ENCODE measurements at regions not wholly inside any gene's neighbourhood (a gene's known extent, or its start where the extent isn't known, plus 50 kb on each side); places are given as distances from the start of the nearest gene placed in this dataset.

DNA sequence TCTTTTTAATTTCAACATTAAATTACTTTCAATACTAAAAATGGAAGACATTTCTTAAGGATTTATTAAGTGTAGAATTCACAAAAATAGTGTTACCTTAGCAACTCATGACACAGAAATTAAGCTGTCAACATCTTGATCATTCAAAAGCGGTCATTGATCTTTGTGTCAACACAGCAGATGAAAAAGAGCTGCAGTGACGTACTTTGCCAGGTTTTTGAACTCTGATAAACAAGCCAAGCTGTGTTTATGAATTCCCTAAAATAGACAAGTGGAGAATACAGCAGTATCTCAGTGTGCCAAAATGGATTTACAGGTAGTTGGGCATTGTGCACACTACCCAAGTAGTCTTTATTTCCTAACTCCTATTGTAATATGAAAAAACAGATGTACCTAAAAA, 1141.8 kb upstream of the PCDH7 start:
- Mint-ChIP-seq H3K9me3 (peaks cover 0 to 7% (median 2%) of the 10 kb centered on the region in 7 donors), H3K27ac (no peak overlapping the region), H3K27me3 (no peaks in the 10 kb centered on the region), H3K4me3 (no peak overlapping the region), H3K4me1 (no peaks in the 10 kb centered on the region), H3K36me3 (no peaks in the 10 kb centered on the region)
- ATAC-seq (ENCODE audit: low read depth in 2 of 2) (no peak), DNase-seq (no peak)

DNA sequence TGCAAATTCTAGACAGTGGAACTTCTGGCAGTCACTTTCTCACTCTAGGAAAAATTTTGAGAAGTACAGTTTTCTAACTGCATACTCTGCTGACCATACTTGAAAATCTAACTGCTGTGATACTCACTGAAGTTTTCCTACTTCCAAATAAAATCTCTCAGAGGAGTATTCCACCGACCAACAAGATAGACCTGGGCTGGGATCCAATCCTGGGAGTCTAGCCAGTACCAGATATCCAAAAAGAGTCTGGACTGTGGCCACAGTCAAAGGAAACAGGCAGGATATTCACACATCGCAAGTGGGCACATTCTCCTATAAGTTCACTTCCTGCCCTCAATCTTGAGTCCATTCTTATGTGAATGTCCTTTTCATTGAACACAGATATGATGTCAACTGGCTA, 1138.7 kb upstream of the PCDH7 start:
- DNase-seq (no peak), ATAC-seq (ENCODE audit: low read depth in 2 of 2) (no peak)
- peaks cover 0 to 7% (median 2%) of the 10 kb centered on the region in 7 donors for H3K9me3 Mint-ChIP-seq
- no peaks in the 10 kb centered on the region for H3K36me3 Mint-ChIP-seq
- H3K4me3 Mint-ChIP-seq, result no peak overlapping the region
- H3K4me1 Mint-ChIP-seq, result no peaks in the 10 kb centered on the region
- no peak overlapping the region for H3K27ac Mint-ChIP-seq
- no peaks in the 10 kb centered on the region for H3K27me3 Mint-ChIP-seq

DNA sequence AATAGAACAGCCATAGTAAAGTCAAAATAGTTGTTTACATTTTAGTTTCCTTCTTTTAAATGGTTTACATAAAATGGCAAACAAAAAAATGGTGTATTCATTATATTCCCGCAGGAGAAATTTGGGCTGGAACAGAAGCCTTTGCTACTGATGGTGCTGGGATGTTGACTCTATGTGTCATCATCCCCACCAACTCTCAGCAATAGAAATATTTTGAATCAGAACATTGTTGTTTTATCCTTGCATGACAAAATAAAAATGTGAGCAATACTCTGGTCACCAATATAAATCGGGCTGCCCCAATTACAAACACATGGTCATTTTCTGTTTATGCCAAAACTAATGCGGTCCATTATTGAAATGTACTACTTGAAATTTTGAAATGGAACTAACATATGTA, 1131.6 kb upstream of the PCDH7 start:
- ATAC-seq (ENCODE audit: low read depth in 2 of 2), result no peak
- no peaks in the 10 kb centered on the region for H3K36me3 Mint-ChIP-seq
- H3K9me3 Mint-ChIP-seq, result peaks cover 0 to 12% (median 5%) of the 10 kb centered on the region in 7 donors
- no peaks in the 10 kb centered on the region for H3K4me1 Mint-ChIP-seq
- no peak for DNase-seq
- H3K27me3 Mint-ChIP-seq, result no peaks in the 10 kb centered on the region
- no peak overlapping the region for H3K4me3 Mint-ChIP-seq
- H3K27ac Mint-ChIP-seq, result no peak overlapping the region

DNA sequence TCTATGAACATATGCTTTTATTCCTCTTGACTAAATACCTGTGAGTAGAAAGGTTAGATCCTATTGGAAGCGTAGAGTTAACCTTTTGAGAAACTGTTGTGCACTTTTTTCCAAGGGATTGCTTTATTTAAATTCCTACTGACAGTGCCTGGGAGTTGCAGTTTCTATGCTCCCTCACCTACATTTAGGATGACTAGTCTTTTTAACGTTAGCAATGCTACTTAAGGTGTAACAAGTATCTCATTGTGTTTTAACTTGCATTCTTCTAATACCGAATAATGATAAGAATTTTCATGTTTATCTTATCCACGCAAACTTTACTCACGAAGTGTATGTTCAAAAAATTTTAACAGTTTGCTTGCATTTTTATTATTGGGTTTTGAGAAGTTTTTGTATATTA, 1123.9 kb upstream of the PCDH7 start:
- Mint-ChIP-seq H3K27me3 (no peaks in the 10 kb centered on the region), H3K9me3 (peaks cover 0 to 18% (median 6%) of the 10 kb centered on the region in 7 donors), H3K4me1 (no peaks in the 10 kb centered on the region), H3K36me3 (no peaks in the 10 kb centered on the region), H3K4me3 (no peak overlapping the region), H3K27ac (no peak overlapping the region)
- DNase-seq, result no peak
- no peak for ATAC-seq (ENCODE audit: low read depth in 2 of 2)

DNA sequence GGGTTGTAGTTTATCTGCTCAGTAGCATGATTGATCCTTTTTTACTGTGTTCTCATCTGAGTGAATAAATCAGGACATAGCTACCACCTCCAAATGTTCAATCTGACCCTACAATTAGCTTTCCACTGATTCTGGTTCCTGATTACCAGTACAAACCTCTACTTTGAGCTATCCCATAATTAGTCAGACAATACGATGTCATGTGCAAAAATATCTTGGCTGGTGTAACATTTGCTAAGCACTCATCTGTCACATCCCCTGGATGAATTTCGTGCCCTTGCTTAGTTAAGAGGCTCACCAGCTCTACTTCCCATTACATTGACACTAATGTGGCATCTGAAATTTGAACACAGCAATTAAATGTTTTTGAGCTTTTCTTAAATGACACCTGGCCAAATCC, 1101.0 kb upstream of the PCDH7 start:
- Mint-ChIP-seq H3K9me3 (peaks cover 0 to 5% (median 0%) of the 10 kb centered on the region in 7 donors), H3K27me3 (no peaks in the 10 kb centered on the region), H3K4me3 (no peak overlapping the region), H3K4me1 (no peaks in the 10 kb centered on the region), H3K36me3 (no peaks in the 10 kb centered on the region), H3K27ac (no peak overlapping the region)
- ATAC-seq (ENCODE audit: low read depth in 2 of 2) (no peak), DNase-seq (no peak)

DNA sequence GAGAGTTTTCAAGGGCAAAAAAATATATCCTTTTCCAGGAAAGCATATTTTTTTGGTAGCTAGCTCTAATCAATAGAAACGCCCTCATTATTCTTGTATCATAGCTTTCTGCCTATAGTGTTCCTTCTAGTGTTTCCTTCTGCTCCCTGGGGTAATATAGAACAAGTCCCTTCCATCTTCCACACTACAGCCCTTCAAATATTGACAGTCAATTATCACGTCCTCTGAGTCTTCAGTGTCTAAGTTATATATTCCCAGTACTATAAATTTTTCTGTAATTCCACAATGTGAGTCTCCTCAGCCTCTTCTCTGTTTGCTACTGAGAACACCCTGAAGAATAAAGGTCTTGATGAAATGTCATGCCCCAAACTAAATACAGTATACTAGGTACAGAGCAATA, 1088.0 kb upstream of the PCDH7 start:
- Mint-ChIP-seq H3K9me3 (peaks cover 0 to 8% (median 0%) of the 10 kb centered on the region in 7 donors), H3K27ac (no peak overlapping the region), H3K27me3 (no peaks in the 10 kb centered on the region), H3K36me3 (no peaks in the 10 kb centered on the region), H3K4me1 (no peaks in the 10 kb centered on the region), H3K4me3 (no peak overlapping the region)
- DNase-seq, result no peak
- ATAC-seq (ENCODE audit: low read depth in 2 of 2), result no peak

DNA sequence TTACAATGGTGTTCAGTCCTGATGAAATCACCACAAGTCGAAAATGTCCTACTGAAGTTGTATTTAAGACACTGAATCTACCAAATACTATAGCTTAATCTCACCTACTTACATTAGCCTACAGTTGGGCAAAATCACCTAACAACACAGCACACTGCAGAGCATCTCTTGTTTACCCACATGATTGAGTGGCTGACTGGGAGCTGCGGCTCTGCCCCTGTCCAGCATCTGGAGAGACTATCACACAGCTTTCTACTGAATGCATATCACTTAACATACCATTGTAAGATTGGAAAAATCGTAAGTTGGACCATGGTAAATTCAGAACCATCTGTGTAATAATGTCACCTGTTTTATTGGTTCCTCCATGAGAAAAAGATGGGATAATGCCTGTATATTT, 1083.2 kb upstream of the PCDH7 start:
- Mint-ChIP-seq H3K27me3 (no peaks in the 10 kb centered on the region), H3K4me1 (no peaks in the 10 kb centered on the region), H3K36me3 (no peaks in the 10 kb centered on the region), H3K4me3 (no peak overlapping the region), H3K9me3 (peaks cover 0 to 8% (median 0%) of the 10 kb centered on the region in 7 donors), H3K27ac (no peak overlapping the region)
- ATAC-seq (ENCODE audit: low read depth in 2 of 2), result no peak
- no peak for DNase-seq

DNA sequence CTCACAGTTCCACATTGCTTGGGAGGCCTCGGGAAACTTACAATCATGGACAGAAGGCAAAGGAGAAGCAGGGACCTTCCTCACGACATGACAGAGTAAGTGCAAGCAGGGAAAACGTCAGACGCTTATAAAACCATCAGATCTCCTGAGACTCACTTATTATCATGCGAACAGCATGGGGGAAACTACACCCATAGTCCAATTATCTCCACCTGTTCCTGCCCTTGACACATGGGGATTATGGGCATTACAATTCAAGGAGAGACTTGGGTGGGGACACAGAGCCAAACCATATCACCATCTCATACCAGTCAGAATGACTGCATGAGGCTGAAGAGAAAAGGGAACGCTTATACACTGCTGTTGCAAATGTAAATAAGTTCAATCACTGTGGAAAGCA, 1066.9 kb upstream of the PCDH7 start:
- no peaks in the 10 kb centered on the region for H3K36me3 Mint-ChIP-seq
- H3K4me1 Mint-ChIP-seq, result no peaks in the 10 kb centered on the region
- DNase-seq (no peak), ATAC-seq (ENCODE audit: low read depth in 2 of 2) (no peak)
- peaks cover 0 to 7% (median 5%) of the 10 kb centered on the region in 7 donors for H3K9me3 Mint-ChIP-seq
- no peak overlapping the region for H3K4me3 Mint-ChIP-seq
- H3K27me3 Mint-ChIP-seq, result no peaks in the 10 kb centered on the region
- H3K27ac Mint-ChIP-seq, result no peak overlapping the region

DNA sequence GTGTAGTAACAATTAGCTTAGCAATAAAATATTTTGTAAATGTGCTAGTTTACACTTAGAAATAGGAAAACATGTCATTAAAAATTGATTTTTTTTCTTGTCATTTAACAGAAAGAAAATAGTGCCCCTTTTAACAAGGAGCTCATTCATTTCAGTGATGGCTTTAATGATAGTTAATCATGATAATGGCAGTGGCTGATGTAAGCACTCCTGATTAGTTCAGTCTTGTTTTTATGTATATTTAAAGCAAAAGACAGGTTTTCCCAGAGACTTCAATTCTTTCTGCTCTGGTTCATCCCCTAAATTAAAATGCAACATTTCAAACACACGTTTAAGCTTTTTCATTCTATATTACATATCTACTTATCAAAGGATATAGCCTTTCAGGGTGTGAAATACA, 1039.5 kb upstream of the PCDH7 start:
- DNase-seq, result no peak
- Mint-ChIP-seq H3K27me3 (no peaks in the 10 kb centered on the region), H3K36me3 (no peaks in the 10 kb centered on the region), H3K27ac (no peak overlapping the region), H3K4me1 (no peaks in the 10 kb centered on the region), H3K4me3 (no peak overlapping the region), H3K9me3 (peaks cover 0 to 14% (median 4%) of the 10 kb centered on the region in 7 donors)
- no peak for ATAC-seq (ENCODE audit: low read depth in 2 of 2)

DNA sequence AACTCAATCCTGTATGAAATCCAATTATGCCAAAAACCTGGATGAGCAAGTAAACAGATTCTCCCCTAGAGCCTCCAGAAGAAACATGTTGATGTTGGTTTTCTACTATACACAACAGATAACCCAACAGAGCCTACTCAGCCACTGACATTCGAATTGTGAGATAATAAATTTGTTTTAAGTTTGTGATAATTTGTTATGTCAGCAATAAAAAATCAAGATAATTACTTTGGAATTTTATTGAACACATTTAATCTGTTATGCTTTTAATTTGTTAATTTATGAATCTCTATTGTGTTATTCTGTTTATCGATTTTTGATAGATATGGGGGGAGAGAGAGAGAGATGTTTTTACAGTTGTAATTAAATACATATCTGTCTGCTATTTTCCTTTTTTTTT, 1016.1 kb upstream of the PCDH7 start:
- DNase-seq, result no peak
- Mint-ChIP-seq H3K4me3 (no peak overlapping the region), H3K36me3 (no peaks in the 10 kb centered on the region), H3K9me3 (peaks cover 0 to 22% (median 9%) of the 10 kb centered on the region in 7 donors), H3K27me3 (no peaks in the 10 kb centered on the region), H3K27ac (no peak overlapping the region), H3K4me1 (no peaks in the 10 kb centered on the region)
- no peak for ATAC-seq (ENCODE audit: low read depth in 2 of 2)

DNA sequence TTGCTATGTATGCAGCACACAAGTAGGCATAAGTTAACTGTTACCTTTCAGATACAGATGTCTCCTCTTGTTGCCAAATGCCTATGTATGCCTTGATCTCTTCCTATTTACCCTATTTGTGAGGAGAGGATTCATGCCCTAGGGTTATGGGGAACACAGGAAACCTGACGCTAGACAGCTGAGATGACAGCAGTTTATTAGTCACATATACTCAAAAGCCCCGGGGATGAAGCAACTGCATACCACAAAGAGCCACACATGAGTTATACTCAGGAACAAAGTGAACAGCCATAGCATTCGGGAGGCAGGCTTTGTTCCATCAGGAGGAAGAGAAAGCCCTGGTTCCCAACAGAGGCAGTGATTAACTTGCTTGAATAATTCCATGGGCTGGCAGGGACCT, 1011.7 kb upstream of the PCDH7 start:
- H3K27me3 Mint-ChIP-seq, result no peaks in the 10 kb centered on the region
- no peak overlapping the region for H3K27ac Mint-ChIP-seq
- DNase-seq (no peak), ATAC-seq (ENCODE audit: low read depth in 2 of 2) (no peak)
- H3K4me3 Mint-ChIP-seq, result no peak overlapping the region
- H3K36me3 Mint-ChIP-seq, result no peaks in the 10 kb centered on the region
- no peaks in the 10 kb centered on the region for H3K4me1 Mint-ChIP-seq
- peaks cover 0 to 22% (median 5%) of the 10 kb centered on the region in 7 donors for H3K9me3 Mint-ChIP-seq

DNA sequence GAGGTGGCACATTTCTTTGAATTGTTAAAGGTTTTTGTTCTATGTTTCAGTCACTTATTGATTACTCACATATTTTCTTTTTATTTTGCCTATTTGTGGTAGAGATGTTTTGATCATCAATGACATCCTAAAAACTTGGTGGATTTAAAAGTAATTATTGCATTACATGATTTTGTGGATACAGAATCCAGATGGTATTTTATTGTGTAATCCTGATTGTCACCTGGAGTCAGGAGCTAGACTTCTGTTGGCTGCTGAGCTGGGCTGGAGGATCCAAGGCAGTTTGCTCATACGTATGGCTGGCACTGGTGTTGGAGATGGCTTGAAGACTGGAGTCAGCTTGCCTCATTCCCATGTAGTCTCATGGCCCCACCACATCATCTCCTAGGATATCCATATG, 1009.6 kb upstream of the PCDH7 start:
- DNase-seq (no peak), ATAC-seq (ENCODE audit: low read depth in 2 of 2) (no peak)
- no peak overlapping the region for H3K4me3 Mint-ChIP-seq
- no peaks in the 10 kb centered on the region for H3K36me3 Mint-ChIP-seq
- H3K9me3 Mint-ChIP-seq, result peaks cover 0 to 23% (median 5%) of the 10 kb centered on the region in 7 donors
- H3K27ac Mint-ChIP-seq, result no peak overlapping the region
- H3K27me3 Mint-ChIP-seq, result no peaks in the 10 kb centered on the region
- no peaks in the 10 kb centered on the region for H3K4me1 Mint-ChIP-seq

DNA sequence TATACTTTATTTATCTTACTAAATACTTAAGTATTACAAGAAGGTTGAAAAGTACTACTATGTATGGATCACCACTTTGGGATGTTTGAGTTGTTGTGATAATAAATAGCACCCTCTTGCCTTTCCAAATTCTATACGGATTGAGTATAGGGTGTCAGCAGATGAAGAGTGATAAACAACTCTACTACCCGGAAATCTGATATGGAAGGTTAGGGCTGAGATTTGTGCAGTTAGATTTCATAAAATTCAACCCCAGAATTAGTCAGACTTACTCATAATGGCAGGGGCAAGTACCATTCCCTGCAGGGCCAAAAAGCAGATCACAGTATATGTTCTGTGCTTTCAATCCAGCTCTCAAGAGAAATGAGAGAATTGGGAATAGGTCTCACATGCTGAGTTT, 1008.9 kb upstream of the PCDH7 start:
- Mint-ChIP-seq H3K4me1 (no peaks in the 10 kb centered on the region), H3K36me3 (no peaks in the 10 kb centered on the region), H3K27me3 (no peaks in the 10 kb centered on the region), H3K4me3 (no peak overlapping the region), H3K27ac (no peak overlapping the region), H3K9me3 (peaks cover 0 to 16% (median 5%) of the 10 kb centered on the region in 7 donors)
- ATAC-seq (ENCODE audit: low read depth in 2 of 2), result no peak
- DNase-seq, result no peak

DNA sequence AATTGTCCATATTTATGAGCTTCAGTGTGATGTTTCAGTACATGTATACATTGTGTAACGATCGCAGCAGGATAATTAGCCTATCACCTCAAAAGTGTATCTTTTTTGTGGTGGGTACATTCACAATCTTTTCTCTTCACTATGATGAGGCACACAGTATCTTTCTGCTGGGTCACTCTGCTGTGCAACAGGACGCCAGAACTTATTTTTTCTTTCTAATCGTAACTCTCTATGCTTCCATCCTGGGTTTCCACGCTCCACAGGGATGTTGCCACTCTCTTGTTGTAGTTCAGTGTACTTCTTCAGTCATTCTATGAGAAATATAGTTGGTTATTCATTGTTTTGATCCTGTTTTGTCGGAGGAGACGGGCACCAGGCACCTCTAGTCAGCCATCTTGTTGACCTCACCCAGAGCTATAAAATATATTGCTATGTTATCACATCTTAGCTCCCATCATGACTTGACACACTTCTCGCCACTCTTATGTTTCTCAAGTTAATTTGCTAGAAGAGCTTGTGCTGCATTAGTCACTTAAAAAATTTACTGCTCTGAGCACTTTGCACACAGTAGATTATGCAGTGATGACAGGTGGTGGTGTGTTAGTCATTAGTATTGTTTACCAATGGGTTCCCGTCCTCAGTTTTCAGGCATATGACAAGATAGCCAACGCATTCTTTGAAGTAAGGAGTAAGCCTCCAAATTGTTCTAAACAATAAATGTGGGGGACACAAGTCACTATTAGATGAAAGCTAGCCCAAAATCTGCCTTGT, 1002.7 kb upstream of the PCDH7 start:
- DNase-seq (no peak), ATAC-seq (ENCODE audit: low read depth in 2 of 2) (no peak)
- no peak overlapping the region for H3K4me3 Mint-ChIP-seq
- H3K27me3 Mint-ChIP-seq, result no peaks in the 10 kb centered on the region
- H3K9me3 Mint-ChIP-seq, result peaks cover 0 to 5% (median 0%) of the 10 kb centered on the region in 7 donors
- H3K4me1 Mint-ChIP-seq, result no peaks in the 10 kb centered on the region
- H3K27ac Mint-ChIP-seq, result no peak overlapping the region
- no peaks in the 10 kb centered on the region for H3K36me3 Mint-ChIP-seq

DNA sequence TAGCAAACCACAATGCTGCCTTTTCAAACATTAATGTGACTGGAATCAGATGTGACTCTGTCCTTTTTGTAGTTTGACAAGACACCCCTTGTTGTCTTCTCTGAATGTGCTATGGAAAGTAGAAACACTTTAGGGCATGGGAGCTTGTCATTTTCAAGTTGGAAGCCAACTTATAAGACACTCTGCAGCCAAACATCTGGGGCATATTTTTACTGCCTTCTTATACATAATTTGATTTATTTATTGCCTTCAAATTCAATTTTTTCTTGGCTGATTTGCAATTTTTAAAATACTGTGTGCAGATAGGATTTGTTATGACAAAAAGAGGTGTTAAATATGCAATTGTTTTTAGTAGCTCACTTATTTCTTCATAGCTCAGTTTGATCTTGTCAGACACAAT, 1002.0 kb upstream of the PCDH7 start:
- Mint-ChIP-seq H3K4me1 (no peaks in the 10 kb centered on the region), H3K27me3 (no peaks in the 10 kb centered on the region), H3K9me3 (peaks cover 0 to 5% (median 0%) of the 10 kb centered on the region in 7 donors), H3K4me3 (no peak overlapping the region), H3K36me3 (no peaks in the 10 kb centered on the region), H3K27ac (no peak overlapping the region)
- ATAC-seq (ENCODE audit: low read depth in 2 of 2) (no peak), DNase-seq (no peak)

All from naive B cell (primary cell).